ENCODE measurements at regions not wholly inside any gene's neighbourhood (a gene's known extent, or its start where the extent isn't known, plus 50 kb on each side); places are given as distances from the start of the nearest gene placed in this dataset.
A peak's percentile ranks its signal among the peaks of the same experiment; 100 is the strongest.
"Not testable (repeated sequence)": the region's sequence is repeated elsewhere in the genome, so short reads cannot be mapped to it uniquely, and the experiment has no call there.

DNA sequence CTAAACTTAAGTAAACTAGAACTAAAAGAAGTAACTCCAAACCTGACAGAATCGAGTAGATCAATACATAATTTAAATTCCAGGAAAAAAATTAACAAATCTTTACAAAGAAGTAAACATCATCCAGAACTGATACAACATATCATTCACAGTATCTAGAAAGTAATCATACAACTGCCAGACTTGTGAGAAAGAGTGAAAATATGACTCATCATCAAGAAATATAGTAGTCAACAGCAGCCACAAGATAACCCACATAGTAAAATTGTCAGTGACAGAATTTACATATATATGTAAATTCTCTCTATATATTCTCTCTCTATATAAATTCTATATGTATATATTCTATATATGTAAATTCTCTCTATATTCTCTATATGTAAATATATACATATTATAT, 242.8 kb upstream of the RGS17 start:
- no peak for DNase-seq

DNA sequence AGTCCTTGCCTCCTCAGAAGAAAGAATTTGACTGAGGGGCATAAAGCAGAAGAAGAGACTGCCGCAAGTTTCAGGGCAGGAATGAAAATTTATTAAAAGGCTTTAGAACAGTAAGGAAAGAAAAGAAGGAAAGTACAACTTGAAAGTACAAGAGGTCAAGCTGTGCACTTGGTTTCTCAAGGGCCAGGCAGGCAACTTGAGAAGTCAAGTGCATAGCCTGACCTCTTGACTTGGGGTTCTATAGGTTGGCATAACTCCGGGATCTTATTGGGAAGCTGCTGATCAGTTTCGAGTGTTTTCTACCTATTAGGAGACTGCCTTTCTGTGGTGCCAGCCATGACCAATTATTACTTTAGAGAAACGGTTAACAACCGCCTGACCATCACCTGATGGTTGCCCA, 237.0 kb upstream of the RGS17 start:
- no peak for DNase-seq

DNA sequence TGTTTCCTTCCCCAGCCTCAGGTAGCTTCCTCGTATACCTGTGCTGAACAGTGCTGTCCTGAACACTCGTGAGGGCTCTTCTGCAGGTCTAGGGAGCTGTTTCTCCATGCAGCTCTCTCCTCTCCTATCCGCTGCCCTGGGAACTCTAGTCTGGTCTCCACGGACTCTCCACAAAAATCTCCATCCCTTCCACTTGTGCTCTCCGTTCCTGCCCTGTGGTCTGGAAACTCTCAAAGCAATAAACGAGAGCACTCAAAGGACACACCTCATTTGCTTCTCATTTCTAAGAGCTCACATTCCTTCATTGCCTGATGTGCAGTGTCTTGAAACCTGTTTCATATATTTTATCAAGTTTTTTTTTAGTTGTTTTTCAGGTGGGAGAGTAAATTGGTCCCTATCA, 235.9 kb upstream of the RGS17 start:
- no peak for DNase-seq

DNA sequence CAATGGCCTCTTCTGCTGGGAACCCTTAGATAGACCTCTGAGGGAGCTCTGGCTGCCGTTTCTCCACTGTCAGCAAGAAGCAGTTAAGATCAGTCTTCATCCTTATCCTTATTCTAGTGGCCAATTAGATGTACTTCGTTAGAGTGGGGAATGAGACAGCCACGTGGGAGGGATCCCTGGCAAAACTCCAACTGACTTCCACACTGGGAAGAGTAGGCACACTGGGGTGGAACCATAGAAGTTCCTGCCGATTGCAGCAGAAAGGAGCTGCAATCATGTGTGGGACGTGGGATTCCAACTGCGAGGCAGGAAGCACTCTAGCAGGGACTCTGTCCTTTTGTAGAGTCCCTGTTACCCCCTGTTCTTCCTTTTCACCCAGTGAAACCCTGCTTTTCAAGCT, 226.3 kb upstream of the RGS17 start:
- DNase-seq, result no peak

DNA sequence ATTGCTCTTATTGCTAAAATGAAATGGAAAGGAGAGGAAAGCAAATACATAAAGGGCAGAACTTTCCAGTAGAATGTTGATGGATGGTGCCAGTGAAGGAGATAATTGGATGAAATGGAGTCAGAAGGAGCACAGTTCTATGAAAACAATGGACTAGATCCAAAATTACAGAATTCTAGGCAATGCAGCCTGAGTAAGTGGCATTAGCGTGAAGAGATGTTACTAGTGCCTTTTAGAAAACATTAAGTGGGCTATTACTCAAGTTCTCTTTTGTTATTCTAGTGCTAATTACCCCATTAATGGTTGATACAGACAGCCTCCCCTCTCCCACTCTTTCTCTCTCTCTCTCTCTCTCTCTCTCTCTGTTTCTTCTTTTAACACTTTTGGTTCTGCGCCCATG, 209.5 kb upstream of the RGS17 start:
- no peak for DNase-seq

DNA sequence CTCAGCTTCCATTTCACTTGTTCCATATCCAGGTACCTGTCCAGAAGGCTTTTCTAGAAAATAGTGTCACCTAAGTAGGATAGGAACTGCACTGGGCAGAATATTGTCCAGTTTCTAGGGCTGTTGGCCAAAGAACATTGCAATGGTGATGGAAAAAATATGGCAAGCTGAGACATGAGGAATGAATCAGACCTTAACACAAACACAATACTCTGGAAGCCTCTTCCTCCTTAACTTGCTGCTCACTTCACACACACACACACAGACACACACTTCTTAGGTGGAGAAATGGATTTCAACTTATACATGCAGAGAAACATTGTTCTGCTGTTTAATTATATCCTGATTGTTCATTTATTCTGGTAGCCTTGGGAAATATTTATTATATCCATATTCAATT, 203.0 kb upstream of the RGS17 start:
- DNase-seq, result no peak

DNA sequence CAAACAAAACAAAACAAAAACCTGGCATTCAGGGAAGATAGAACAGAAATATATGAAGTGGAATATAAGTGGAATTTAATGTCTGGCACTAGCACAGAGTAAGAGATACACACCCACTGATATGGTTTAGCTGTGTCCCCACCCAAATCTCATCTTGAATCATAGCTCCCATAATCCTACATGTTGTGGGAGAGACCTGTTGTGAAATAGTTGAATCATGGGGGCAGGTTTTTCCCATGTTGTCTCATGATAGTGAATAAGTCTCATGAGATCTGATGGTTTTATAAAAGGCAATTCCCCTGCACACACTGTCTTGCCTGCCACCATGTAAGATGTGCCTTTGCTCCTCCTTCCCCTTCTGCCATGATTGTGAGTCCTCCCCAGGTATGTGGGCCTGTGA, 200.1 kb upstream of the RGS17 start:
- not testable (repeated sequence) for DNase-seq

DNA sequence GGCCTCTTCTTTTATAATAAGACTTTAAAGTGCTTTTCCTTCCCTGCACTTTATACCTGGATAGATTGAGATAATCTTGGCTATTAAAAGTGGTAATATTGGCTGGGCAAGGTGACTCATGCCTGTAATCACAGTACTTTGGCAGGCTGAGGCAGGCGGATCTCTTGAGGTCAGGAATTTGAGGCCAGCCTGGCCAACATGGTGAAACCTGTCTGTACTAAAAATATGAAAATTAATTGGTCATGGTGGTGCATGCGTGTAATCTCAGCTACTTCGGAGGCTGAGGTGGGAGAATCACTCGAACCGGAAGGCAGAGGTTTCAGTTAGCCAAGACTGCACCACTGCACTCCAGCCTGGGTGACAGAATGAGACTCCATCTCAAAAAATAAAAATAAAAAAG, 197.1 kb upstream of the RGS17 start:
- no peak for DNase-seq

DNA sequence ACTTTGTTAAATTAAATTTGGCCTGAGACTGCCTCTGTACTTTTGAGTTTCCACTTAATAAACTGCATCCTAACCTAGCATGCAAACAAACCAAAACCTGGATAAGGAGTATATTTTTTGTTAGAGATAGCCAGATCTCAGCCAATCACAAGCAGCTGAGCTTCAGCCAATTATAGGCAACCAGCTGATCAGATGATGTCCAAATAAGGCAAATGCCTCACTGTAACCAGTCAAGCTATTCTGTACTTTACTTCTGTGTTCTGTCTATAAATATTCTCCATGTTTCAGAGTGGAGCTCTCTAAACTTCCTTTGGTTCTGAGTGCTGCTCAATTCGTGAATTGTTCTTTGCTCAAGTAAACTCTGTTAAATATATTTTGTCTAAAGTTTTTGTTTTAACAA, 194.6 kb upstream of the RGS17 start:
- DNase-seq, result no peak

DNA sequence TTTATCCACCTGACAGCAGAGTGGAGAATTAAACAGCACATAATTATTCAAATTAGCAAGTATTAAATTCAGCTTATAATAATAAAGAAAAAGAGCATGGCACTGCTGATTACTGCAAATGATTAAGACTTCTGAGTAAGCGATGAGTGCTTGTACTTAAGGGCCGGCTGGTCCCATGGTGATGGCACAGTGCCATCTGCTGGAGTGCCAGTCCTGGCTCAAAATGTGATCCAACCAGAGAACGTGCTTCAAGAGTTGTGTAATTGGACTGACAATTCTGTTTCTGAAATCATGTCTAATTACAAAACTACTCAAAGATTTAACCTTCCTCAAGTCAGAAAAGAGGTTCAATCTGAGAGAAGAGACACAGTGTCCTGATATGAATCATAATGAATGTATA, 181.6 kb upstream of the RGS17 start:
- DNase-seq, result peak; percentile 5 to 10

DNA sequence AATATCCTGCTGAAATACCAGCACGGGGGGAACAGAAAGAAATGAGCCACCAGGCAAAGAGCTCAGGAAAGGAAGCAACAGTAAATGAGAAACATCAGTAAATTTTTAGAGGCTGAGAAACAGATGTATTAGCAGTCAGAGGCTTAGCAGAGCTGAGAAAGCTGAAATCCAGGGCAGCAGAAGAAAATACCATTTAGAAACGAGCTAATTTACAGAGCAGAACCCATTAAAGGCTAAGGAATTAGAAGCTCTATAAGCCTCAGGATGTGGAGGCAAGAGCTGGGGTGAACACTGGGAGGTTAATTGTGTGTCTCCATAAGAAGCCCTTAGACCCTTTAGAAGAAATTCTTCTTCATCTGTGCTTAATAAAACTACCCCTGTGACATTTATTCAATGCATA, 178.6 kb upstream of the RGS17 start:
- no peak for DNase-seq

DNA sequence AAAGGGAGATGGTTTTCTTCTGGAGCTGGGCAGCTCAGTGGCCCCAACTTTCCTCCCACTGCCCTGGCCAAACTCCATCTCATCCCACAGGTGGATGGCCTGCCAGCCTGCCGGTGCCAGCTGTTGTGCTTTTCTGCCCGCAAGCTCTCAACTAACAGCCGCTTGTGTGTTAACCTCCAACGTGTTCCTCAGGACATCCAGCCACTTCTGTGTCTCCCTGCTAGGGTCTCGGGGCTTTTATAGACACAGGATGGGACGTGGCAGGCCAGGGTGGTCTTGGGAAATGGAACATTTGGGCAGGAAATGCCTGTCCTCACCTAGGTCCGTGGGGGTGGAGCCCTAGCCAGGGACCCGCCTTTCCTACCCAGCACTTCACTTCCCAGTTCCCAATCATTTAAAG, 171.1 kb upstream of the RGS17 start:
- no peak for DNase-seq

DNA sequence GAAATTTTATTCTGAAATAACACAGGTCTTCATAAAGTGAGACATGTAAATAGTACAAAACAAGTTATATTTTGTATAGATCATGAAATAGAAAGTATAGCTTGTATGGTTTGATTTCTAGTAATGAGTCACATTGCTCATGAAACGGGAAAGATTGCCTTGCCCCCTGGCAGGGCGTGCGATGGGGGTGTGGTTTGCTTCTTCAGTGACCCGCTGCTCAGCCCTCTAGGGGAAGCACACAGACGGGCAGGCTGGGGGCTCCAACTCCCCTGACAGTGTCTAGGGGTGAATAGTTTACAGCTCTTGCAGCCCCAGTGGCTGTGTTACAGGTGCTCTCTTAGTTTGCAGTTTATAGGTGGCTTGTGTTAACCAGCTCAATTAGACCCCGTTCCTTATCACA, 170.5 kb upstream of the RGS17 start:
- DNase-seq, result no peak

DNA sequence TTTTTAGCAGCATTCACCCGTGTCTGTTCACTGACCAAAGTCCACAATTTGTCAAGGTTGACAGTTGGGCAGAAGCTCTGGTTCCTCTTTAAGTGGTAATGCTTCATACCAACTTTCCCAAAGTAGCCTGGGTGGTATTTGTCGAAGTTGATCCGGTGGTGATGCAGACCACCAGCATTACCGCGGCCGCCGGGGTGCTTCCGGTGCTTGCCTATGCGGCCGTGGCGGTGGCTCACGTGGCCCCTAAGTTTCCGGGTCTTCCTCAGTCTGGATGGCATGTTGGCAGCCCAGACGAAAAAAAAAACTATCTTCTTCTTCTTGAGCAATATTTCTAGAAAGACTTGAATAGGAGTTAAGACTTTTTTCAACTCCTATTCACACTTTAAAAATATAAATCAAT, 151.4 kb upstream of the RGS17 start:
- DNase-seq, result not testable (repeated sequence)

DNA sequence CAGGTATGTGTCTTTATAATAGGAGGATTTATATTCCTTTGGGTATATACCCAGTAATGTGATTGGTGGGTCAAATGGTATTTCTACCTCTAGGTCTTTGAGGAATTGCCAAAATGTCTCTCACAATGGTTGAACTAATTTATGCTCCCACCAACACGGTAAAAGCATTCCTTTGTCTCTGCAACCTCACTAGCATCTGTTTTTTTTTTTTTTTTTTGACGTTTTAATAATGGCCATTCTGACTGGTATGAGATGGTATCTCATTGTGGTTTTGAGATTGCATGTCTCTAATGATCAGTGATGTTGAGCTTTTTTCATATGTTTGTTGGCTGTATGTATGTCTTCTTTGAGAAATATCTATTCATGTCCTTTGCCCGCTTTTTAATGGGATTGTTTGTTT, 144.9 kb upstream of the RGS17 start:
- DNase-seq, result no peak

DNA sequence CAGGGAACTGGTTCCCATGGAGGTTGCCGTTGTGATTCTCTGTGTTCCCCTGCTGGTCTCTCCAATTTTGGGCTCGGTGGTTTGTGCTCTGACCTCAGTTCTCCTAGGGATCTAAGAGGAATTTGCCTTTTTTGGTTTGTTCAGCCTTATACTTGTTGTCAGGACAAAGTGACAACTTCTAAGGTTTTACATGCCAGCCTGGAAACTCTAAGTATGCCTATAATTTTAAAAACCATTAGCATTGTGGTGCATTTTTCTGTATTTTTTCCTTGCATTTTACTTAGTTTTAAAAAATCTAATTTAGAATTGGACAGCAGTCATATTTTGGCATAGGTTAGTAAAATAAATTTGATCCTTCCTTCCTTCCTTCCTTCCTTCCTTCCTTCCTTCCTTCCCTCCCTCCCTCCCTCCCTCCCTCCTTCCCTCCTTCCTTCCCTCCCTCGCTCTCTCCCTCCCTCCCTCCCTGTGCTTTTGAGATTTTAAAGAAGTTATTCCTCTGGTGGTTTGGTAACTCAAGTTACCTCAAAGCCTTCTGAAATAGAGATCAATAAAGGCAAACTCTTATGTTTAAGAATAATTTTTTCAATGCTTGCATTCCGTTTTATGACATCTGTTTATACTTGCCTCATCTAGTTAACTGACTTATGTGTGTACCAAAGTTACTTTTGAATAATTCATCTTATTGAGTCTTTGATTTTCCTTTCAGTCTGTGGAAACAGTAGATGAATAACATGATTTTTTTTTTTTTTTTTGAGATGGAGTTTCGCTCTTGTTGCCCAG, 141.3 kb upstream of the RGS17 start:
- DNase-seq, result no peak

DNA sequence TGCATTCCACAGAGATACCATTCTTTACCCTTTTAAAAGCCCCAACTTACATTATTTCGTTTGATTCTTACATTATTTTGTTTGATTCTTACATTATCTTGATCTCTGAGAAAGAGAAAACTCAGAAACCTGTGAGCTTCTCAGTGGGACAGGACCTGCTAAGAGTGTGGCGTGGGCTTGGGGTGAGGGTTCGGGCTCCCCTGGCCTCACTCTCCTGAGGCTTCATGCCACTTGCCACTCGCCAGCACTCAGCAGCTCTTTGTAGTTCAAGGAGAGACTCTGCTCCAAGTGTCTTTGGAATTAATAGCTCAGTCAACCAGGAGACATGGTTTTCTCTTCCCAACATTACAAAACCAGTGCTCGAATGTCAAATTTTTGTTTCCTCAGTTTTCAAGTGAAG, 132.4 kb upstream of the RGS17 start:
- DNase-seq, result no peak

DNA sequence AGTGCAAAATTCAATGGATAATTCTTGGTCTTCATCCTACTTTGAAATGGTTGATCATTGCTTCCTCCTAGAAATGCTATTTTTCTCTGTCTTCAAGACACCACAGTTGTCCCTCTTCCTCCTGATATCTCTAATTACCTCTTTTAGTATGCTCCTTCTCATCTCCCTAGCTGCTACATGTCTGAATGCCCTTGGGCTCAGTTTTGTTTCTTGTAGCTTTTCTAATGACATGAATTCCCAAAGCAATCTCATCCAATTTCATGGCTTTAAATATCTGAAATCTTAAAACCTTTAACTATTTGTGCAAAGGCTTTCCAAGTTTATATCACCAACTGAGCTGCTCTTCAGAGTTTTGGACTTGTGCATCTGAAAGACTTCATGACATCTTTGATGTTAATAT, 120.2 kb upstream of the RGS17 start:
- DNase-seq, result no peak

DNA sequence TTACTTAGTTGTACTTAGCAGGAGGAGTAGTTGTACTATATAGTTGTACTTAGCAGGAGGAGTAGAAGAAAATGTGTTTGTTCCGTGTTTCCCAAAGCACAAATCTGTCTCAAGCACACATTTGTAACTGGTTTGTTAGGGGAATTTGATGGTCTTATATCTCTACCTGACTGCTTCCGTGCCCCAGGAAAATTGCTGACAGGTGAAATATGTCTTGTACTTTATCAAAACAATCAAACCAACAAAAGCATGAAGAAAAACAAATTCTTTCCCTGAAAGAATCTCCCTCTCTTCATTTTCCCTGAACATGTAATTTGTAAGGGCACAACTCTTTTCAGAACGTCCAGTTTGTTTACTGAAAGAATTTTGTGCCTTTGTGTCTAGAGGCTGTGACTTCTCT, 106.6 kb upstream of the RGS17 start:
- no peak for DNase-seq

DNA sequence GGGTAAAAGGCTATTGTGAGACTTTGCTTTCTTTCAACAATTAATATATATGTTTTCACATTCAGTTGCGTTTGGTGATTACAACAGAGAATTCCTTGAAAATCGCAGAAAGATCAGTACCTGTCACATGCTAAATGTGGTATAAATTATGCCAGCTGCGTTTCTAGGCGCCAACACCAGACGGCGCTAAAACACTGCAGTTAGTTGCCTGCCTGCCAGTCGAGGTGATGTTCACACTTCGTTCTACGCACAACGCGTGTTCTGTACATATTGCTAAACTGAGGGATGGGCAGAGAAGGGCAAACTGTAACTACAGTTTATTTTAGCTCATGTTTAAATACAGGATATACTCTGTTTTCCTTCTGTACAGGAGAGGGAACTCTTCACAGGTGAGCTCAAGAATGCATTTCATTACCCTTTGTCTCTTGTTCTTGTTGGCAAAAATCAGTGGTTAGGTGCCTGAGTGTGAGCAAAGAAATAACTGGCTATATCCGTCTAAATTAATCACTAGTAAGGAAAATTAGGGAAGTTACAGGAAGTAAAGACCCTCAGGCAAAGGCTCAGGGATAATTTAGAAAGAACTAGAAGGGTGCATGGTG, 100.1 kb upstream of the RGS17 start:
- no peak for DNase-seq

DNA sequence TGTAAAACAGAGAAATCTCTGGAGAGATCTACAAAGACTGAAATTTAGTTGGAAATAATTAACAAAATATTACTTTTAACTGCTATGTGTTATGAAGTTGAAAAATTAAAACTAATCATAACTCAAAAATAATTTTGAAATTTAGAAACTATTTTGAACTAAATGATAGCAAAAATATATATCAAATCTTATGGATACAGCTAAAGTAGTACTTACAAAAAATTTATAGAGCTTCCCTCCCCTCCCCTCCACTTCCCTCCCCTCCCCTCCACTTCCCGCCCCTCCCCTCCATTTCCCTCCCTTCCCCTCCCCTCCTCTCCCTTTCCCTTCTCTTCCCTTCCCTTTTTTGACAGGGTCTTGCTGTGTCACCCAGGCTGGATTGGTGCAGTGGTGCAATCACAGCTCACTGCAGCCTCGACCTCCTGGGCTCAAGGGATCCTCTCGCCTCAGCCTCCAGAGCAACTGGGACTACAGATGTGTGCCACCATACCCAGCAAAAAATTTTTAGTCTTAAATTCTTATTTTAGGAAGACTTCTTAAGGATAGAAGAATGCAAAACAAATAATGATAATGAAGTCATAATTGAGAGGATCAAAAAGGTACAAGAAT, 87.2 kb upstream of the RGS17 start:
- no peak for DNase-seq

DNA sequence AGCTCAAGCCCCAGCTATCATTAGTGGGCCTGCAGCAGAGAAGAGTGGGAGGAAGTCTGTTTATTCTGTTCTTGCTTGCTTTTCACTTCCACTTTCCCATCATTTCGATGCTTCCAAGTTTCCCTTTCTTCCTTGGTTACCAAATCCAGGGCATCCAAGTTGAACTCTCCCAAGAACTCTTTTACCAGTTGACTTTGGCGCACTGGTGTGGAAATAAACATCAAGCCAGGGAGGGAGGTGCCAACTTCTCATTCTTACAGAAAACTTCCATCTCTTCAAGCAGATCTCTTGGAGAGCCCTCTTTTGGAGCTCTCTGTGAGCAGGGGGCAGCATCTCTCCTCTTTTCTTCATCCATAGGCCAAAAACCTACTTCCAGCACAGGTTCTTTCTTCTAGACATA, 85.7 kb upstream of the RGS17 start:
- DNase-seq, result no peak

DNA sequence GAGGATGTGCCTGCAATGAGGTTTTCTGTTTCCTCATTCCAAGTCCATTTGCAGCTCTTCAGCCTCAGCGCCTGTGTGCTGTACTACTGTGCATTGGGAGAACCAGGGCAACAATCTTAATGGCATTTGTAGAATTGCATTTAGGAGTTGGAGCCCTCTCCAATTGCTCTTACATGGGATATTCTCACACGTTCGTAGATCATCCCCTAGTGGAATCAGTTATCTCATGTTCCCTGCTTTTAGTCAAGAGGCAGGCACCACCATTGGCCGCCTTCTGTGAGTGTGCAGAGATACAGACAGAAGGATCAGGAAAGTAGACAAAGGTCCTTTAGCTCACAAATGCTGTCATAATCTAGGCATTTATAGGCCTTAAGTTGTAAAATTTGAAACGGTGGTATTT, 84.2 kb upstream of the RGS17 start:
- DNase-seq, result no peak

DNA sequence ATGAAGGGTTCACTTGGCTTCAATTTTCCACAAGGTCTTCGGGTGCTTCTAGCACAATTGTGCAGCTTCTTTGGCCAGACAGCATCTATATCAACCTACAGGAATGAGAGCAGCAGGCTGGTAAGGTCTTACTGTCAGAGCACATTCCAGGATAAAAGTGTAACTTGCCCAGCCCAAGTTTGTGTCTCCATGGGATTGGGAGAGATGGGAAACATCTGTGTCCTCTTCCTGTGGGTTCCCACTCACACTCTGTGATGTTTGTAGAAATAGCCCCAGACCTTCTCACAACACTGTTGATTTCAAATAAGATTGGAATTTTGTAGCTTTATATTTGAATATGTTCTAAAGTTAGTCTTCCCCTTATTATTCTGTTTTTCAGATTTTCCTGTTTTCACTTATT, 83.4 kb upstream of the RGS17 start:
- no peak for DNase-seq

DNA sequence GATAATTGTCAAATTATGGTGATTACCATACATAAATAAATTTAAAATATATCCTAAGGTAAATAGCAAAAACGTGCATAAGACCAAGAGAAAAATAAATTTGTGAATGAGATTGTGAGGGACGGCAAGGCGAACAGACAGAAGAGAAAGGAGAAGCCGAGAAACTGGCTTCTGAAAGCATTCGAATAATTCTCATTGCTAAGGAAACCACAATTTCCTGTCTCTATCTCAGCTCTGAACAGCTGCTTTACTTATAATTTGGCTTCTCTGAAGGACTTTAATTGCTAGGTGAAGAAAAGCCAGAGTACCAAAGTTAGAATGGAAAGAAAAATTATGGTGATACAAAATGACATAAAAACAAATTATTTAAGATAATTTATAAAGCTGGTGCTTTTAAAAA, 79.0 kb upstream of the RGS17 start:
- DNase-seq, result no peak
